HL-60/S4 treated with phorbol 12-myristate 13-acetate at 8.2 ng/mL for 4 days and 3 days (cell line): ENCODE measurements at regions not wholly inside any gene's neighbourhood (a gene's known extent, or its start where the extent isn't known, plus 50 kb on each side); places are given as distances from the start of the nearest gene placed in this dataset.
"Not testable (repeated sequence)": the region's sequence is repeated elsewhere in the genome, so short reads cannot be mapped to it uniquely, and the experiment has no call there.

Source experiments
- in situ Hi-C: fragments of 300-500 bp; cut with MboI; formaldehyde crosslinking; loops from 2 replicates; pipeline ENCODE4 v1.15.0; 2022; ENCODE audit warnings: low sequenced_read_pairs

GRCh38 chr14:21978184-21978998 is 304.8 kb upstream of the OR4E1 start:
- in situ Hi-C loops: no loop called here

GRCh38 chr14:21974741-21975140 is 301.1 kb upstream of the OR4E1 start:
- in situ Hi-C loops: no loop called here

DNA sequence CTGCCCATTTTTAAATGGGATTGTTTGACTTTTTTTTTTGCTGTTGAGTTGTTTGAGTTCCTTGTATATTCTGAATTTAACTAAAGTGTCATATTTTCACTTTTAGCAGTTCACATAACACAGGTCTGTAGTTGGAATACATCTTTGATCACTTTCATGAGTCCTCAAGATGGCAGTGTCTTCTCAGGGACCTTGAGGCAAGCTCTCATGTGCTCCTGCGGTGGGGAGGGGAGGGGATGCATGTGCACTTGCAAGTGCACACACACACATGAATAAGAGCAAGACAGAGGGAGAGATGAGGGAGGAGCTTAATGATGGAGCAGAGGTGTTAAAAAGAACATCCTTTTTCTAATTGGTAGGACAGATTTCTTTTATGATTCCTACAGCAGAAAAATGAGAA is 291.4 kb upstream of the OR4E1 start:
- in situ Hi-C loops: no loop called here

GRCh38 chr14:21964180-21964579 is 290.6 kb upstream of the OR4E1 start:
- in situ Hi-C loops: no loop called here

GRCh38 chr14:21960636-21961035 is 287.0 kb upstream of the OR4E1 start:
- in situ Hi-C loops: no loop called here

DNA sequence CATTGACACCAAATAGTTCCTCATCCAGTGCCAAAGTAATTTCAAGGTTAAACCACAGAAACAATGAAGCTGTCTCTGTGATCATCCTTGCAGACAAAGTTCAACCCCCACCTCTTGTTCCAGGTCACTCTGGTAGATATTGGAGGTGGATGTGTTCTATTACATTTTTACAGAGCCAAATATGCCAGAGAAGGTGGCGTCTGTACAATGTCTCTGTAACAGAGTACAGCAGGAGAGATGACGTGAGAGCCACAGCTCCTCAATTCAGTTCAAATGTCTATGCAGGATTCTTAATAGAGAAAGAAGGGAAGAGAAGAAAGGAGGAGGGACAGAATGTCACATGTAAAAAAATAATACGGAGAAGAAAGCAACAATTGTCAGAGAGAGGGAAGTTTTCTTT is 268.3 kb upstream of the OR4E1 start:
- in situ Hi-C loops: no loop called here

- in situ Hi-C loops: no loop called here
Observed at GRCh38 chr14:21940887-21941856, 267.6 kb upstream of the OR4E1 start.

- in situ Hi-C loops: no loop called here
Observed at GRCh38 chr14:21939836-21940235, 266.2 kb upstream of the OR4E1 start.

DNA sequence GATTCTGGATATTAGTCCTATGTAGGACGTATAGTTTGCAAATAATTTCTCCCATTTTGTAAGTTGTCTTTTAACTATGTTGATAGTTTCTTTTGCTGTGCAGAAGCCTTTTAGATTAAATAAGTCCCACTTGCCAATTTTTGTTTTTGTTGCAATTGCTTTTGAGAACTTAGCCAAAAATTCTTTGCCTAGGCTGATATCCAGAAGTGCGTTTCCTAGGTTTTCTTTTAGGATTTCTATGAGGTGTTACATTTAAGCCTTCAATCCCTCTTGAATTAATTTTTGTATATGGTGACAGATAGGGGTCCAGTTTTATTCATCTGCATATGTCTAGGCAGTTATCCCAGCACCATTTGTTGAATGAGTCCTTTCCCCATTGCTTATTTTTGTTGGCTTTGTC is 264.4 kb upstream of the OR4E1 start:
- in situ Hi-C loops: no loop called here

DNA sequence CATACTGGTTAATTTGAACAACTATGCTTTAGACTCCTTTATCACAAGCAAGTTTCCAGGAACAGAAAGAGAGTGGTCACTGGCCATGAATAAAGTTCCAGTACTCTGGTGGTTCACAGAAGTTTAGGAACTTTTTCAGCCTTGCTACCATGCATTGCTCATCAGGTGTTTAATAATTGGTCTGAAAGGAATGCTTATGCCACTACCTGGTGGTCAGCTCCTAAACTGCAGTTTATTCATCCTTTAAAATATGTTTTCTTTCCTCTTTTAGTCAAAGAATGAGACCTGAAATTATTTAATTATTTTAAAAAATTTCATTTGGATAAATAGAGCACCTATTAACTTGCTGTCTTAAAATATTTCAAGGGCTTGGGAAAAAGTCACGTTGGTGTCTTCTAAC is 260.1 kb upstream of the OR4E1 start:
- in situ Hi-C loops: no loop called here

DNA sequence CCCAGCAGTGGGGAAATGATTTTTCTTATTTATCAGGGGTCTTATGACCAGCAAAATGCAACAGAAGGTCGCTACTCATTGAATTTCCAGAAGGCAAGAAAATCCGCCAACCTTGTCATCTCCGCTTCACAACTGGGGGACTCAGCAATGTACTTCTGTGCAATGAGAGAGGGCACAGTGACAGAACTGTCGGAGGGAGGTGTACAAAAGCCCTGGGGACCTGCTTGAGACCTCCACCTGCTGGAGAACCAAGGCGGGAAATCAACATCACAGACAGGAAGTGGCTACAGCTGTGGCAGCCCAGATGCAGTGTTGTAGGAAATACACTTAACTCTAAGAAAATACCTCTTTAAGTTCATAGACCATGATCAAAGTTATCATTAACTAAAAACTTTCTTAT is 250.9 kb upstream of the OR4E1 start:
- in situ Hi-C loops: no loop called here

DNA sequence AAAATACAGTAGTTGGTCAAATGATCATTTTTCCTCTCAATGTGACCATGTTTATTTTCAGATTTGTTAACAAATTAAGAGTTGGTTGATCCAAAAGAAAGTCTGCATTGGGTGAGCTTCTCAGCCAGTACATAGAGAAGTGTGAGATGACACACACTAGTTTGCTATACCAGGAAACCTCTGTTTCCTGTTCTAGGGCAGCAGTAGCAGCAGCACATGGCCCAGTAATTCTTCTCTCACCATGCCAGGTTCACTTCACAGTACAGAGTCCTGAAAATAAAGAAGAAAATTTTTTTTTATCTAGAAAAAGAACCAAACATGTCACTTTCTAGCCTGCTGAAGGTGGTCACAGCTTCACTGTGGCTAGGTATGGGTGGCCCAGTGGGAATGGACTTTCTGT is 250.2 kb upstream of the OR4E1 start:
- in situ Hi-C loops: no loop called here

GRCh38 chr14:21921453-21921852 is 247.8 kb upstream of the OR4E1 start:
- in situ Hi-C loops: no loop called here

DNA sequence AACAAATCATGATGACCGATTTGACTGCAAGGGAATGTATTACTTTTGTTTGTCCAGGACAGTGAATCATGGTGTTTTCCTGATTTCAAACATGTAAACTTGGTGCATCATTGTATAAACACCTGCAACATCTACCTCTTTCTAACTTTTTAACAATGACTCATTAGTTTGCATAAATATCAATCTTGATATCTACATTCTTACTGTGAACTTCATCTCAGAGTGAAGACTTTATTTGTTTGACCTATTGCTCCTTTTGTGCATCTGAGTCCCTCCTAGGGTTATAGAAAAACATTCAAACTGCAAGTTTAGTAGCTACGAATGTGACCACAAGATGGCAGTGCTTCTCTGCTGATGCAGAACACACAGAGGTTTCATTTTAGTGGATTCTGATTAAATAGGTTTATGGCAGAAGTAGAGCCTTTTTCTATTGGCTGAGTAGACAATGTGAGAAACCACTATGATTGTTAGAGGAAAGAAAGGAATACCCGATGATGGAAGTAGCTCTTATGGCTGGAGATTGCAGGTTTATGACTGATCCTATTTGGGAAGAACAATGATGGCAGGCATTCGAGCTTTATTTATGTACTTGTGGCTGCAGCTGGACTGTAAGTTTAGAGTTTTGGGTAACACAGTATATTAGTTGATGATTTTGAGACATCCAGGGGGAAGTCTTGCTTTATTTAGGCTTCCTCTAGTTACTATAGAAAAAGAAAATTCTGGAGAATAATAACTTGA is 244.2 kb upstream of the OR4E1 start:
- in situ Hi-C loops: no loop called here

DNA sequence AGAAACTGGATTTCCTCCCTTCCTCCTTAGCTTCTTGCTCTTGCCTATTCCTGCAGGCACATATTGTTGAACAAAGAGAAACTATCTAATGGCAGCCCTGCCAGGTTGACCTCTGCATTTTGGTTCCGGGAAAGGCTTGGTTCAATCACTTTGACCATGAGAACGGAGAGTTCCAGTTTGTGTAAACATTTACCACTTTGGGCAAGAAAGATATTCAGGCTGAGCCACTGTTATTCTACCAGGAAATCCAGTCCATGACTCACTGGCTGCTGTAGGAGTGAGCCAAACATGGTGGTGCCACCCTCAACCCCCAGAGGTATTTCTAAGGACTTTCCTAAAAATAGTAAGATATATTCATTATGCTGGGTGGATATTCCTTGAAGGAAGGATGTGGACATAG is 242.2 kb upstream of the OR4E1 start:
- in situ Hi-C loops: no loop called here

DNA sequence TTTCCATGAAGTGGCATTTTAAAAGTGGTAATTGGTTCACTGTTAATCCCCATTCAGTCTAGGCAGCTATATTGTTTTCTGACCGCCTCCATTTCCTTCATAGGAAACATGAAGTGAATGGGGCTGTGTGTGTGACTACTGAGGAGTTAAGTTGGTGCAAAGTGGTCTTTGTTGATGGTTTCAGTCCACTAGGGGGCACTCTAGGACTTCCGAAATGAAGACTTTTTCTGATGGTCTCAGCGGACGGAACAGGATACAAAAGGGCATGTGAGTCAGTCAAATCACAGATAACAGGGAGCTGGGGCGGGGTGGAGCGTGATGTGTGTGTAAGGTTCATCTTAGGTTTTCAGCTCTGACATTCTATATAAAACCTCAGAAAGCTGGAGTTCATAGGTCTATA is 240.1 kb upstream of the OR4E1 start:
- in situ Hi-C loops: no loop called here

GRCh38 chr14:21912367-21912766 is 238.7 kb upstream of the OR4E1 start:
- in situ Hi-C loops: no loop called here

GRCh38 chr14:21911877-21912276 is 238.3 kb upstream of the OR4E1 start:
- in situ Hi-C loops: no loop called here

DNA sequence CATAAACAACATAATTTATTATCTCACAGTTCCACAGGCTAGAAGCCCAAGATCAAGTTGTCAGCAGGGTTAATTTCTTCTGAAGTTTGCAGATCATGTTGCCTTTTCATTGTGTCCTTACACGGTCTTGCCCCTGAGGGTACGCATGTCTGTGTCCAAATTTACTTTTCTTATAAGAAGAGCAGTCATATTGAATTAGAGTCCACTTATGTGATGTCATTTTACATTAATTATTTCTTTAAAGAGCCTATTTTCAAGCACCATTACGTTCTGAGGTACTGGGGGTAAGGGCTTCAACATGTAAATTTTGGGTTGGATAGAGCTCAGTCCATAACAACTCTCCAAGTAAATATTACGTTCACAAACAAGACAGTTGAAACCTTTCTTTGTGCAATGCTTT is 236.6 kb upstream of the OR4E1 start:
- in situ Hi-C loops: no loop called here

GRCh38 chr14:21902561-21903181 is 229.1 kb upstream of the OR4E1 start:
- in situ Hi-C loops: no loop called here

GRCh38 chr14:21894898-21895194 is 221.2 kb upstream of the OR4E1 start:
- in situ Hi-C loops: not testable (repeated sequence)
